HepG2 (cell line): ENCODE measurements at regions not wholly inside any gene's neighbourhood (a gene's known extent, or its start where the extent isn't known, plus 50 kb on each side); places are given as distances from the start of the nearest gene placed in this dataset.

Experiments
- ATAC-seq: fragments of 200-7000 bp; cut with Tn5 transposase; 3 replicates; pipeline ENCODE4 v1.9.1; 2020; ENCODE audit warnings: mild to moderate bottlenecking, moderate library complexity
- BruUV-seq: library from RNA; stranded (reverse); fragments of 400-500 nt; replicated peaks from 2 replicates; lab custom pipeline; 2021; lab: Mats Ljungman, UMichigan
- CTCF ChIA-PET: fragments of 300-600 bp; formaldehyde crosslinking; extraction: SDS; loops from one replicate; lab custom pipeline; 2021; ENCODE audit warnings: low total read pairs, inconsistent platforms, low intra/inter-chr PET ratio; lab: Yijun Ruan, JAX
- POLR2A ChIA-PET: fragments of 350-600 bp; sonication (Branson Sonifier 250); formaldehyde crosslinking; loops from one replicate; lab custom pipeline; 2020; ENCODE audit warnings: antibody characterized with exemption, inconsistent platforms; lab: Yijun Ruan, JAX
- DNase-seq: peaks from one replicate; pipeline ENCODE4 v3.0.0-alpha.2; 2015; ENCODE audit warnings: low spot score
- FAIRE-seq: peaks from 3 replicates; lab custom pipeline; 2011; peaks lifted over from hg19 to GRCh38; lab: Jason Lieb, UNC
- H2AFZ ChIP-seq: one replicate; pipeline ENCODE4 v1.6.1; 2011; ENCODE audit warnings: low read length, inconsistent platforms
- H3K27ac ChIP-seq: fragments of 300-600 bp; 3 replicates; pipeline ENCODE4 v1.8.0; 2011; ENCODE audit warnings: mixed run types, mild to moderate bottlenecking, mixed read lengths, low read length, inconsistent platforms; ENCODE audit not compliant: insufficient read depth; ENCODE audit errors: extremely low read length
- H3K27me3 ChIP-seq, 2 experiments: fragments of 200-600 bp in 1 of 2; 2 replicates in 1 of 2; 3 replicates in 1 of 2; pipeline versions ENCODE4 v1.6.0 to v1.8.0; 2011; ENCODE audit warnings: low read length in 2 of 2, mild to moderate bottlenecking in 2 of 2, moderate library complexity in 2 of 2, inconsistent platforms in 1 of 2; ENCODE audit not compliant: insufficient read depth in 2 of 2, control insufficient read depth in 1 of 2
- H3K36me3 ChIP-seq, 2 experiments: fragments of 200-600 bp in 1 of 2; replicated peaks in 1 of 2; 2 replicates in 1 of 2; 3 replicates in 1 of 2; pipeline versions ENCODE4 v1.5.1 to v1.8.0; 2011; ENCODE audit warnings: low read length in 2 of 2, inconsistent platforms in 1 of 2; ENCODE audit not compliant: insufficient read depth in 2 of 2, control insufficient read depth in 1 of 2
- H3K4me1 ChIP-seq: 2 replicates; pipeline ENCODE4 v1.5.1; 2012; ENCODE audit warnings: low read length, inconsistent platforms; ENCODE audit not compliant: insufficient read depth
- H3K4me2 ChIP-seq: 2 replicates; pipeline ENCODE4 v1.6.0; 2011; ENCODE audit warnings: low read depth, low read length, inconsistent platforms
- H3K4me3 ChIP-seq, 3 experiments: fragments of 200-600 bp in 1 of 3; sonication (generic), shearing (Covaris generic) in 1 of 3; replicated peaks in 1 of 3; 2 replicates each; pipeline ENCODE4 v1.5.1; 2011 to 2016; ENCODE audit warnings: low read length in 3 of 3, inconsistent platforms in 2 of 3, low read depth in 2 of 3, mild to moderate bottlenecking in 2 of 3, control low read depth in 1 of 3, mixed read lengths in 1 of 3; ENCODE audit not compliant: insufficient read depth in 1 of 3
- H3K79me2 ChIP-seq: one replicate; pipeline ENCODE4 v1.6.1; 2011; ENCODE audit warnings: low read length, inconsistent platforms; ENCODE audit not compliant: insufficient read depth
- H3K9ac ChIP-seq: 2 replicates; pipeline ENCODE4 v1.6.0; 2011; ENCODE audit warnings: mild to moderate bottlenecking, low read depth, low read length, inconsistent platforms; ENCODE audit not compliant: insufficient read depth
- H3K9me3 ChIP-seq: 2 replicates; pipeline ENCODE4 v1.5.1; 2012; ENCODE audit warnings: mild to moderate bottlenecking, low read length
- H4K20me1 ChIP-seq: 2 replicates; pipeline ENCODE4 v1.6.0; 2011; ENCODE audit warnings: inconsistent platforms, mild to moderate bottlenecking, low read length, moderate library complexity; ENCODE audit not compliant: insufficient read depth
- ATM ChIP-seq: fragments of 450-650 bp; IDR thresholded peaks from 2 replicates; pipeline ENCODE4 v1.7.1; 2017; ENCODE audit warnings: mild to moderate bottlenecking, borderline replicate concordance
- GLI4 ChIP-seq: sonication (generic); formaldehyde crosslinking; IDR thresholded peaks from 2 replicates; pipeline ENCODE4 v1.5.1; 2020; ENCODE audit warnings: missing genetic modification reagents, mild to moderate bottlenecking, moderate library complexity, borderline replicate concordance
- GTF2F1 ChIP-seq: fragments of 150-350 bp; IDR thresholded peaks from 2 replicates; pipeline ENCODE4 v1.6.1; 2014; ENCODE audit warnings: low read length
- GZF1 ChIP-seq: sonication (generic); formaldehyde crosslinking; IDR thresholded peaks from 2 replicates; pipeline ENCODE4 v1.5.1; 2020; ENCODE audit warnings: mild to moderate bottlenecking, missing genetic modification reagents
- NR2F2 ChIP-seq: IDR thresholded peaks from 2 replicates; pipeline ENCODE4 v1.6.1; 2012; ENCODE audit warnings: low read depth, inconsistent platforms, borderline replicate concordance
- REPIN1 ChIP-seq: sonication (generic); formaldehyde crosslinking; IDR thresholded peaks from 2 replicates; pipeline ENCODE4 v1.8.0; 2022; ENCODE audit warnings: missing genetic modification reagents, low read depth, mild to moderate bottlenecking, borderline replicate concordance
- RFXANK ChIP-seq: IDR thresholded peaks from 2 replicates; pipeline ENCODE4 v1.6.1; 2016
- SMYD3 ChIP-seq: sonication (generic); formaldehyde crosslinking; IDR thresholded peaks from 2 replicates; pipeline ENCODE4 v1.8.1; 2023; ENCODE audit warnings: mild to moderate bottlenecking, missing genetic modification reagents
- SUZ12 ChIP-seq: fragments of 150-350 bp; IDR thresholded peaks from 2 replicates; pipeline ENCODE4 v1.6.1; 2014; ENCODE audit warnings: low read depth, low read length
- THAP9 ChIP-seq: sonication (generic); formaldehyde crosslinking; IDR thresholded peaks from 2 replicates; pipeline ENCODE4; 2020; ENCODE audit warnings: missing genetic modification reagents, mild to moderate bottlenecking, borderline replicate concordance
- XRCC5 ChIP-seq: fragments of 200-400 bp; formaldehyde crosslinking; optimal IDR thresholded peaks from 2 replicates; pipeline ENCODE3; 2017; ENCODE audit warnings: mild to moderate bottlenecking, low read length
- ZBTB1 ChIP-seq: sonication (generic); formaldehyde crosslinking; IDR thresholded peaks from 2 replicates; pipeline ENCODE4 v1.4.0; 2020; ENCODE audit warnings: missing genetic modification reagents, borderline replicate concordance
- ZBTB7A ChIP-seq: sonication (generic); formaldehyde crosslinking; IDR thresholded peaks from 2 replicates; pipeline ENCODE4 v1.8.0; 2022; ENCODE audit warnings: mild to moderate bottlenecking, missing genetic modification reagents
- ZFP82 ChIP-seq: sonication (generic); formaldehyde crosslinking; IDR thresholded peaks from 2 replicates; pipeline ENCODE4 v1.5.1; 2020; ENCODE audit warnings: mild to moderate bottlenecking, missing genetic modification reagents, borderline replicate concordance
- ZNF317 ChIP-seq: sonication (generic); formaldehyde crosslinking; IDR thresholded peaks from 2 replicates; pipeline ENCODE4 v1.5.0; 2020; ENCODE audit warnings: mild to moderate bottlenecking, missing genetic modification reagents
- ZNF543 ChIP-seq: sonication (generic); formaldehyde crosslinking; IDR thresholded peaks from 2 replicates; pipeline ENCODE4 v1.4.0; 2020; ENCODE audit warnings: mild to moderate bottlenecking, missing genetic modification reagents
- ZNF768 ChIP-seq: sonication (generic); formaldehyde crosslinking; IDR thresholded peaks from 2 replicates; pipeline ENCODE4 v1.4.0; 2020; ENCODE audit warnings: missing genetic modification reagents
- ZNF776 ChIP-seq: sonication (generic); formaldehyde crosslinking; IDR thresholded peaks from 2 replicates; pipeline ENCODE4 v1.4.0; 2020; ENCODE audit warnings: mild to moderate bottlenecking, missing genetic modification reagents
- WGBS: methylation state at CpG from one replicate; pipeline ENCODE4 v1.1.6; 2017; ENCODE audit warnings: low lambda C conversion rate; 5-methylcytosine and 5-hydroxymethylcytosine counted together
- in situ Hi-C: cut with HindIII; loops from 2 replicates; pipeline ENCODE4 v1.10.0; 2017; ENCODE audit warnings: low pct_unique_long_range_greater_than_20kb; ENCODE audit not compliant: extremely low pct_ligation_motif_present
- intact Hi-C: fragments of 100-400 bp; cut with micrococcal nuclease; formaldehyde crosslinking; loops from one replicate; pipeline ENCODE4 v1.10.0; 2022; ENCODE audit not compliant: unreplicated experiment
- TF ChIP-seq, protein P1 (sequence below): IDR thresholded peaks from 2 replicates; pipeline ENCODE4 v1.6.1; 2016; ENCODE audit warnings: low read depth, control low read depth

DNA sequence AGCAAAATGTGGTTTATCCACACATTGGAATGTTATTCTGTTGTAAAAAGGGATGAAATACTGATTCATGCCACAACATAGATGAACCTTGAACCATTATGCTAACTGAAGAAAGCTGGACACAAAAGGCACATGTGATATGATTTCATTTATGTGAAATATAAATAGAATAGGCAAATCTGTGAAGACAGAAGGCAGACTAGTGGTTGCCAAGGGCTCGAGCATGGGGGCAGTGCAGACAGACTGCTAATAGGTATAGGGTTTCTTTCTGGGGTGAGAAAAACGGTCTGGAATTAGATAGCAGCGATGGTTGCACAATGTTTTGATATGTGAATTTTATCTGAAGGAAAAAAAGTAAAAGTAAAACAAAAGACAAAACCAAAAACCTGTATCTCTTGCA lies 54.6 kb upstream of the FNDC1 start:
- TF ChIP-seq ZNF768 (CRISPR knock-in tag) (no peak), ATM (no peak), ZNF776 (no peak), REPIN1 (CRISPR knock-in tag) (no peak), ZFP82 (CRISPR knock-in tag) (no peak), SMYD3 (no peak), ZBTB1 (CRISPR knock-in tag) (no peak), GLI4 (CRISPR knock-in tag) (no peak), XRCC5 (no peak), ZBTB7A (CRISPR knock-in tag) (no peak), SUZ12 (no peak), GZF1 (no peak), ZNF543 (CRISPR knock-in tag) (no peak), ZNF317 (CRISPR knock-in tag) (no peak), THAP9 (CRISPR knock-in tag) (no peak), RFXANK (CRISPR knock-in tag) (no peak), NR2F2 (no peak), GTF2F1 (no peak)
- TF ChIP-seq, protein P1, sequence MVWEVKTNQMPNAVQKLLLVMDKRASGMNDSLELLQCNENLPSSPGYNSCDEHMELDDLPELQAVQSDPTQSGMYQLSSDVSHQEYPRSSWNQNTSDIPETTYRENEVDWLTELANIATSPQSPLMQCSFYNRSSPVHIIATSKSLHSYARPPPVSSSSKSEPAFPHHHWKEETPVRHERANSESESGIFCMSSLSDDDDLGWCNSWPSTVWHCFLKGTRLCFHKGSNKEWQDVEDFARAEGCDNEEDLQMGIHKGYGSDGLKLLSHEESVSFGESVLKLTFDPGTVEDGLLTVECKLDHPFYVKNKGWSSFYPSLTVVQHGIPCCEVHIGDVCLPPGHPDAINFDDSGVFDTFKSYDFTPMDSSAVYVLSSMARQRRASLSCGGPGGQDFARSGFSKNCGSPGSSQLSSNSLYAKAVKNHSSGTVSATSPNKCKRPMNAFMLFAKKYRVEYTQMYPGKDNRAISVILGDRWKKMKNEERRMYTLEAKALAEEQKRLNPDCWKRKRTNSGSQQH (CRISPR knock-in tag) = no peak
- ChIA-PET POLR2A (no interaction called here), CTCF (no interaction called here)
- Histone ChIP-seq H3K27me3 (peaks cover 2 to 32% of the 10 kb centered on the region in 2 experiments; a peak in 3 of 5 replicates), H3K36me3 (no peaks in the 10 kb centered on the region), H3K4me1 (no peaks in the 10 kb centered on the region), H3K27ac (no peak overlapping the region), H3K4me3 (no peak overlapping the region), H3K9ac (no peak overlapping the region), H3K4me2 (no peak overlapping the region), H4K20me1 (no peaks in the 10 kb centered on the region; the same call in 1 of the 2 replicates), H3K79me2 (no peaks in the 10 kb centered on the region), H3K9me3 (no peaks in the 10 kb centered on the region), H2AFZ (no peak overlapping the region)
- DNase-seq (no peak), ATAC-seq (no peak), FAIRE-seq (no peak)
- BruUV-seq = no TSS peak
- in situ Hi-C loops = loop anchor here (25.0 kb wide), 1 partner anchor 402 kb away; no protein-coding TSS in a partner anchor
- 2% methylated on average over 3 of the region's 3 CpGs for WGBS
- intact Hi-C loops = no loop called here
